ENCODE measurements at regions not wholly inside any gene's neighbourhood (a gene's known extent, or its start where the extent isn't known, plus 50 kb on each side); places are given as distances from the start of the nearest gene placed in this dataset.
A peak's percentile ranks its signal among the peaks of the same experiment; 100 is the strongest.

DNA sequence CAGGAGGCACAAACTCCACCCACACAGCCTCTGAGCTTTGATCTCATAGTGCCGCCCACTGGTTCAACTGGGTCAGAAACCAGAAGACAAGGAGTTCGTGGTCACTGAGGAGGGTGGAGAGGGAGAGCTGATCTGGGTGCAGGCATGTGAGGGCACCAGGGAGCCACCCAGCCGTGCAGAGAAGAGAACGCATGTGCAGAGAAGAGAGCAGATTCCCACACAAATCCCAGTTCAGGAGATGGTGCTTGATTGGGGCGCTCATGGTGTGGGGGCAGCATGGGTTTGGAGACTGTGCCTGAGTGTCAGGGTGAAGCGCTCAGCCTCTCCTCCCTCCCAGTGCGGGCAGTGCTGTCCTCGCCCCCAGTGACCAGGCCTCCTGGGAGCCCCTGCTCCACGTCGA, 375.2 kb upstream of the MYT1L start:
- intact Hi-C loops (cut with micrococcal nuclease): no loop called here
- Mint-ChIP-seq H3K4me1 (no peaks in the 10 kb centered on the region), H3K36me3 (ENCODE audit: low read depth) (no peaks in the 10 kb centered on the region), H3K27ac (no peak overlapping the region), H3K4me3 (no peak overlapping the region), H3K9me3 (no peaks in the 10 kb centered on the region), H3K27me3 (no peaks in the 10 kb centered on the region)
- no peak for DNase-seq

- no peaks in the 10 kb centered on the region for H3K27me3 Mint-ChIP-seq
- no peaks in the 10 kb centered on the region for H3K9me3 Mint-ChIP-seq
- H3K27ac Mint-ChIP-seq: no peak overlapping the region
- no peaks in the 10 kb centered on the region for H3K4me1 Mint-ChIP-seq
- intact Hi-C loops (cut with micrococcal nuclease): no loop called here
- no peaks in the 10 kb centered on the region for H3K36me3 Mint-ChIP-seq (ENCODE audit: low read depth)
- DNase-seq: no peak
- no peak overlapping the region for H3K4me3 Mint-ChIP-seq
Observed at GRCh38 chr2:2705871-2706270, 374.8 kb upstream of the MYT1L start.

DNA sequence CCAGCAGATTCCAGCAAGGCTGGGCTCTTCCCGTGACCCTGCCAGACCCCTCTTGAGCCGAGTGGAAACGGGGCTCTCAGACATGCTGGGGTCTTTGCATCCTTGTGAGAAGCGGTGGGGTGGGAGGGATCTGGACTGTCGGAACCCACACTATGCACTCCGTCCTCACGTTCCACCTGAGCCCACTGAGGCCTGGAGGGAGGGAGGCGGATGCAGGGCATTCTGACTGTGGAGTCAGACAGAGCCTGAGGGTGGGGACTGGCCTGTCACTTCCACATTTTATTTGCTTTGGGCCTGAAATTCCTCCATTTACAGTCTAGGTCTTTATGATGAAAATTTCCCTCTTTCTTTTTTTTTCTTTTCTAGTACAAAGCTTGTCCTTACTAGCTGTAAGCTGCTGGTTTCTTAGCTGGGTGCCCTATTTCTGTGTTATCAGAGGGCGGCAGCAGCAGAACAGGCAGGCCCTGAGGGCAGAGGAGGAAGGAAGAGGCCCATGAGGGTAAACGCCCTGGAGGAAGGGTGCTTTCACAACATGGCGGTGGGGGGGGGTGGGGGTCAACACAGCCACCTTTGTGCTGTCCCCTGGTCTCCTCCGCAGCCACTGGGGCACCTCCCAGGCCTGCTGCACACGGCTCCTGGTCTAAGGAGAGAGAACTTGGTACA, 373.5 kb upstream of the MYT1L start:
- no peak for DNase-seq
- no peaks in the 10 kb centered on the region for H3K9me3 Mint-ChIP-seq
- H3K4me1 Mint-ChIP-seq: no peaks in the 10 kb centered on the region
- H3K27ac Mint-ChIP-seq: no peak overlapping the region
- H3K4me3 Mint-ChIP-seq: no peak overlapping the region
- no peaks in the 10 kb centered on the region for H3K36me3 Mint-ChIP-seq (ENCODE audit: low read depth)
- intact Hi-C loops (cut with micrococcal nuclease): no loop called here
- H3K27me3 Mint-ChIP-seq: no peaks in the 10 kb centered on the region

GRCh38 chr2:2703762-2704427, 372.8 kb upstream of the MYT1L start:
- Mint-ChIP-seq H3K9me3 (no peaks in the 10 kb centered on the region), H3K4me3 (no peak overlapping the region), H3K27me3 (no peaks in the 10 kb centered on the region), H3K27ac (no peak overlapping the region), H3K36me3 (ENCODE audit: low read depth) (no peaks in the 10 kb centered on the region), H3K4me1 (no peaks in the 10 kb centered on the region)
- intact Hi-C loops (cut with micrococcal nuclease): no loop called here
- no peak for DNase-seq

GRCh38 chr2:2703172-2703571, 372.1 kb upstream of the MYT1L start:
- DNase-seq: no peak
- Mint-ChIP-seq H3K27me3 (no peaks in the 10 kb centered on the region), H3K4me3 (no peak overlapping the region), H3K4me1 (no peaks in the 10 kb centered on the region), H3K36me3 (ENCODE audit: low read depth) (no peaks in the 10 kb centered on the region), H3K27ac (no peak overlapping the region), H3K9me3 (no peaks in the 10 kb centered on the region)
- intact Hi-C loops (cut with micrococcal nuclease): no loop called here

- H3K4me1 Mint-ChIP-seq: no peaks in the 10 kb centered on the region
- intact Hi-C loops (cut with micrococcal nuclease): no loop called here
- H3K36me3 Mint-ChIP-seq (ENCODE audit: low read depth): no peaks in the 10 kb centered on the region
- H3K27ac Mint-ChIP-seq: no peak overlapping the region
- no peak for DNase-seq
- no peaks in the 10 kb centered on the region for H3K9me3 Mint-ChIP-seq
- H3K4me3 Mint-ChIP-seq: no peak overlapping the region
- H3K27me3 Mint-ChIP-seq: no peaks in the 10 kb centered on the region
Observed at GRCh38 chr2:2702385-2702784, 371.3 kb upstream of the MYT1L start.

GRCh38 chr2:2701813-2702212, 370.7 kb upstream of the MYT1L start:
- no peak overlapping the region for H3K27ac Mint-ChIP-seq
- no peaks in the 10 kb centered on the region for H3K36me3 Mint-ChIP-seq (ENCODE audit: low read depth)
- H3K4me3 Mint-ChIP-seq: no peak overlapping the region
- H3K4me1 Mint-ChIP-seq: no peaks in the 10 kb centered on the region
- H3K9me3 Mint-ChIP-seq: no peaks in the 10 kb centered on the region
- no peaks in the 10 kb centered on the region for H3K27me3 Mint-ChIP-seq
- DNase-seq: no peak
- intact Hi-C loops (cut with micrococcal nuclease): no loop called here

GRCh38 chr2:2701176-2701781, 370.2 kb upstream of the MYT1L start:
- DNase-seq: no peak
- H3K4me1 Mint-ChIP-seq: no peaks in the 10 kb centered on the region
- H3K36me3 Mint-ChIP-seq (ENCODE audit: low read depth): no peaks in the 10 kb centered on the region
- no peaks in the 10 kb centered on the region for H3K27me3 Mint-ChIP-seq
- no peak overlapping the region for H3K4me3 Mint-ChIP-seq
- H3K27ac Mint-ChIP-seq: no peak overlapping the region
- intact Hi-C loops (cut with micrococcal nuclease): no loop called here
- no peaks in the 10 kb centered on the region for H3K9me3 Mint-ChIP-seq

- H3K4me3 Mint-ChIP-seq: no peak overlapping the region
- no peaks in the 10 kb centered on the region for H3K27me3 Mint-ChIP-seq
- intact Hi-C loops (cut with micrococcal nuclease): no loop called here
- H3K4me1 Mint-ChIP-seq: no peaks in the 10 kb centered on the region
- DNase-seq: no peak
- H3K36me3 Mint-ChIP-seq (ENCODE audit: low read depth): no peaks in the 10 kb centered on the region
- no peak overlapping the region for H3K27ac Mint-ChIP-seq
- H3K9me3 Mint-ChIP-seq: no peaks in the 10 kb centered on the region
Observed at GRCh38 chr2:2699121-2699505, 368.0 kb upstream of the MYT1L start.

GRCh38 chr2:2698182-2699120, 367.4 kb upstream of the MYT1L start:
- Mint-ChIP-seq H3K27ac (no peak overlapping the region), H3K9me3 (no peaks in the 10 kb centered on the region), H3K36me3 (ENCODE audit: low read depth) (no peaks in the 10 kb centered on the region), H3K27me3 (no peaks in the 10 kb centered on the region), H3K4me3 (no peak overlapping the region), H3K4me1 (no peaks in the 10 kb centered on the region)
- DNase-seq: peak; percentile 59
- intact Hi-C loops (cut with micrococcal nuclease): no loop called here

- no peak for DNase-seq
- H3K27ac Mint-ChIP-seq: no peak overlapping the region
- H3K9me3 Mint-ChIP-seq: no peaks in the 10 kb centered on the region
- intact Hi-C loops (cut with micrococcal nuclease): no loop called here
- no peaks in the 10 kb centered on the region for H3K36me3 Mint-ChIP-seq (ENCODE audit: low read depth)
- H3K4me1 Mint-ChIP-seq: no peaks in the 10 kb centered on the region
- H3K4me3 Mint-ChIP-seq: no peak overlapping the region
- no peaks in the 10 kb centered on the region for H3K27me3 Mint-ChIP-seq
Observed at GRCh38 chr2:2696733-2697455, 365.8 kb upstream of the MYT1L start.

DNA sequence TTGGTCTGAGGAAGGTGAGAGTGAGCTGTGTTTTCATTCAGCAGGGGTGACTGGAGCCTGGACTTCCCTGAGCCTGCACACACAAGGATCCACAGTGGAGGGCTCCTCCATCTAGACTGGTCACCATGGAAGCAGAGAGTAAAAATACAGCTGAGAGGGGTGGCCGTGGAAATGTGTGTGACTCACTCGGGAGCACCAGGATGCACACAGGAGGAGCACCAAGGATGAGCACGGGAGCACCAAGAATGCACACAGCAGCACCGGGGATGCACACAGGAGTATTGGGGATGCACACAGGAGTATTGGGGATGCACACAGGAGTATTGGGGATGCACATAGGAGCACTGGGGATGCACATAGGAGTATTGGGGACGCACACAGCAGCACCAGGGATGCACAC, 365.2 kb upstream of the MYT1L start:
- Mint-ChIP-seq H3K4me1 (no peaks in the 10 kb centered on the region), H3K36me3 (ENCODE audit: low read depth) (no peaks in the 10 kb centered on the region), H3K9me3 (no peaks in the 10 kb centered on the region), H3K27me3 (no peaks in the 10 kb centered on the region), H3K27ac (no peak overlapping the region), H3K4me3 (no peak overlapping the region)
- intact Hi-C loops (cut with micrococcal nuclease): no loop called here
- no peak for DNase-seq

DNA sequence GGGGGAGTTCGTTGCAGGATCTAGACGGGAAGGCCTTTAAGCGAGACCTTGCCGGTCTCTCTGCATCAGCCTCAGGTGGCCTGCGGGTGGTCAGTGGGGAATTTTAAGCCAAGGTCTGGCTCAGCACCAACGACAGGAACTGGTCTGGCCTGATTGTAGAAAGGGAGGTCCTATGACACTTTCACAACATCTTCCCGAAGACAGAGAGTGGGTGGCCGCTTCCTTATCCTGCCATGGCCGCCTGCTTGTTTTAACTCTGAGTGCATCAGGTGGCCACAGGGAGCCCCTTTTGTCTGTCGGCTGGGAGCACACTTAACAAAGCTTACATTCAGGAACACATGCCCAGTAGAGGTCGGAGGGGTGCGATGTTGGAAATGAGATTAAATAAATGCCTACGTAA, 363.7 kb upstream of the MYT1L start:
- intact Hi-C loops (cut with micrococcal nuclease): no loop called here

More for the DNA sequence above, 363.7 kb upstream of the MYT1L start:
- Mint-ChIP-seq H3K27ac (no peak overlapping the region), H3K27me3 (no peaks in the 10 kb centered on the region), H3K9me3 (no peaks in the 10 kb centered on the region), H3K4me3 (no peak overlapping the region), H3K4me1 (peaks cover 5% of the 10 kb centered on the region), H3K36me3 (ENCODE audit: low read depth) (no peaks in the 10 kb centered on the region)
- no peak for DNase-seq
